ENCODE measurements at regions not wholly inside any gene's neighbourhood (a gene's known extent, or its start where the extent isn't known, plus 50 kb on each side); places are given as distances from the start of the nearest gene placed in this dataset.

- no peak for TF ChIP-seq ZNF174 (tag by site-specific recombination; IDR thresholded peaks at IDR 0.05)
- TF ChIP-seq ZNF302 (tag by site-specific recombination; IDR thresholded peaks at IDR 0.05; ENCODE audit: low read depth), result no peak
Observed at GRCh38 chrX:69085151-69085550, 80.1 kb downstream of the PJA1 start (continued).

GRCh38 chrX:69083801-69084200 lies 81.5 kb downstream of the PJA1 start:
- Histone ChIP-seq H3K4me3 (ENCODE audit: low read depth, low read length) (no peak overlapping the region), H3K27ac (ENCODE audit: extremely low read depth, low read depth, low read length) (peak overlapping the region; percentile 68; the same call in 1 of the 2 replicates), H3K36me3 (ENCODE audit: control insufficient read depth in 2 of 2, insufficient read depth in 1 of 2, low read length in 2 of 2) (no peaks in the 10 kb centered on the region), H3K9me3 (ENCODE audit: control insufficient read depth, insufficient read depth, low read depth, low read length) (no peaks in the 10 kb centered on the region), H3K4me1 (ENCODE audit: control insufficient read depth, insufficient read depth, low read length) (peaks cover 13% of the 10 kb centered on the region)
- ChIA-PET CTCF (interaction anchor here (0.6 to 1.8 kb wide), 8 partner anchors 10 to 745 kb away, joined by 3 to 10 read pairs (median 4); partner anchors contain the start of gene EFNB1), POLR2A (interaction anchor here (1.3 to 2.7 kb wide), 2 partner anchors 23 to 255 kb away, joined by 3 to 19 read pairs; partner anchors contain the start of gene EFNB1)
- peak; percentile 58 for TF ChIP-seq ZNF596 (tag by site-specific recombination; IDR thresholded peaks at IDR 0.05)
- TF ChIP-seq EGR2 (tag by site-specific recombination; IDR thresholded peaks at IDR 0.05; ENCODE audit: low read depth), result 0 out of 2 replicates have a peak, but pooled peaks have one; percentile 21
- TF ChIP-seq MYNN (tag by site-specific recombination; IDR thresholded peaks at IDR 0.05; ENCODE audit: borderline replicate concordance), result no peak
- TF ChIP-seq YY1 (tag by site-specific recombination; IDR thresholded peaks at IDR 0.05), result no peak
- no peak for TF ChIP-seq GLIS2 (tag by site-specific recombination; IDR thresholded peaks at IDR 0.05)
- TF ChIP-seq WT1 (tag by site-specific recombination; IDR thresholded peaks at IDR 0.05), result no peak
- no peak for TF ChIP-seq YY2 (tag by site-specific recombination; IDR thresholded peaks at IDR 0.05)
- no peak for TF ChIP-seq HOXD13 (CRISPR knock-in tag; IDR thresholded peaks at IDR 0.05; ENCODE audit: borderline replicate concordance)

GRCh38 chrX:69083361-69083760 lies 81.9 kb downstream of the PJA1 start:
- POLR2A ChIA-PET, result interaction anchor here (1.3 to 2.7 kb wide), 2 partner anchors 24 to 254 kb away, joined by 3 to 19 read pairs; partner anchors contain the start of gene EFNB1
- Histone ChIP-seq H3K9me3 (ENCODE audit: control insufficient read depth, insufficient read depth, low read depth, low read length) (no peaks in the 10 kb centered on the region), H3K36me3 (ENCODE audit: control insufficient read depth in 2 of 2, insufficient read depth in 1 of 2, low read length in 2 of 2) (no peaks in the 10 kb centered on the region), H3K4me3 (ENCODE audit: low read depth, low read length) (no peak overlapping the region), H3K27ac (ENCODE audit: extremely low read depth, low read depth, low read length) (peak overlapping the region; percentile 68), H3K4me1 (ENCODE audit: control insufficient read depth, insufficient read depth, low read length) (peaks cover 13% of the 10 kb centered on the region)
- TF ChIP-seq ZNF148 (tag by site-specific recombination; IDR thresholded peaks at IDR 0.05; ENCODE audit: borderline replicate concordance) (no peak), ZNF266 (tag by site-specific recombination; IDR thresholded peaks at IDR 0.05; ENCODE audit: low read depth) (no peak), ZNF274 (IDR thresholded peaks at IDR 0.05; ENCODE audit: low read length) (no peak), ZNF274 (tag by site-specific recombination; IDR thresholded peaks at IDR 0.05; ENCODE audit: borderline replicate concordance) (no peak)
- CTCF ChIA-PET, result interaction anchor here (0.6 to 1.8 kb wide), 7 partner anchors 11 to 745 kb away, joined by 3 to 10 read pairs (median 4); partner anchors contain the start of gene EFNB1

- no peak overlapping the region for H3K4me3 ChIP-seq (ENCODE audit: low read depth, low read length)
- no peak for TF ChIP-seq HOXA7 (CRISPR knock-in tag; IDR thresholded peaks at IDR 0.05; ENCODE audit: borderline replicate concordance)
- TF ChIP-seq GLIS2 (tag by site-specific recombination; IDR thresholded peaks at IDR 0.05), result no peak
- TF ChIP-seq ZNF449 (tag by site-specific recombination; IDR thresholded peaks at IDR 0.05), result peak; percentile 30; the same call in 1 of the 2 replicates
- ChIA-PET POLR2A (no interaction called here), CTCF (interaction anchor here (0.9 kb wide), 1 partner anchor 11 kb away, joined by 8 read pairs; no protein-coding TSS in a partner anchor)
- no peaks in the 10 kb centered on the region for H3K36me3 ChIP-seq (ENCODE audit: control insufficient read depth in 2 of 2, insufficient read depth in 1 of 2, low read length in 2 of 2)
- peak overlapping the region; percentile 68 for H3K27ac ChIP-seq (ENCODE audit: extremely low read depth, low read depth, low read length)
- no peaks in the 10 kb centered on the region for H3K9me3 ChIP-seq (ENCODE audit: control insufficient read depth, insufficient read depth, low read depth, low read length)
- peaks cover 15% of the 10 kb centered on the region for H3K4me1 ChIP-seq (ENCODE audit: control insufficient read depth, insufficient read depth, low read length)
Observed at GRCh38 chrX:69082753-69083150, 82.5 kb downstream of the PJA1 start.

Data from HEK293 (cell line).